SU-DHL-6 (cell line): ENCODE measurements at regions not wholly inside any gene's neighbourhood (a gene's known extent, or its start where the extent isn't known, plus 50 kb on each side); places are given as distances from the start of the nearest gene placed in this dataset.

Experiments
- H2AFZ ChIP-seq: fragments of 200-600 bp; sonication (generic); 2 replicates; pipeline ENCODE4 v1.6.1; 2014; ENCODE audit warnings: low read depth, mild to moderate bottlenecking, moderate library complexity, mixed read lengths, antibody characterized with exemption, low read length; ENCODE audit not compliant: severe bottlenecking
- H3F3A ChIP-seq: fragments of 200-600 bp; shearing (Covaris generic); 2 replicates; pipeline ENCODE4 v1.6.0; 2016; ENCODE audit warnings: antibody characterized with exemption, mild to moderate bottlenecking; ENCODE audit not compliant: insufficient read depth
- H3K27ac ChIP-seq: fragments of 200-600 bp; sonication (generic); 2 replicates; pipeline ENCODE4 v1.5.1; 2016; ENCODE audit warnings: low read depth, mild to moderate bottlenecking, low read length, moderate library complexity, mixed read lengths
- H3K27me3 ChIP-seq: fragments of 200-600 bp; sonication (generic), shearing (Covaris generic); 2 replicates; pipeline ENCODE4 v1.6.0; 2014; ENCODE audit warnings: mild to moderate bottlenecking, low read length
- H3K36me3 ChIP-seq: fragments of 200-600 bp; sonication (generic); 2 replicates; pipeline ENCODE4 v1.6.1; 2014; ENCODE audit warnings: mild to moderate bottlenecking, low read length, mixed read lengths
- H3K4me2 ChIP-seq: fragments of 300-600, 200-600 bp; shearing (Covaris generic), sonication (generic); 2 replicates; pipeline ENCODE4 v1.6.0; 2014; ENCODE audit warnings: low read length, low read depth, mild to moderate bottlenecking; ENCODE audit not compliant: poor library complexity, severe bottlenecking
- H3K4me3 ChIP-seq: fragments of 200-600 bp; sonication (generic); 2 replicates; pipeline ENCODE4 v1.5.1; 2014; ENCODE audit warnings: antibody characterized with exemption, low read length, mild to moderate bottlenecking, mixed read lengths; ENCODE audit not compliant: insufficient read depth, poor library complexity, severe bottlenecking
- H3K79me2 ChIP-seq: fragments of 200-600 bp; sonication (generic); 2 replicates; pipeline ENCODE4 v1.6.1; 2014; ENCODE audit warnings: mild to moderate bottlenecking, low read length, moderate library complexity; ENCODE audit not compliant: insufficient read depth
- H3K9ac ChIP-seq: fragments of 200-600 bp; sonication (generic); 2 replicates; pipeline ENCODE4 v1.7.0; 2014; ENCODE audit warnings: mild to moderate bottlenecking, low read length
- H3K9me2 ChIP-seq: fragments of 200-600 bp; sonication (generic); replicated peaks from 2 replicates; pipeline ENCODE4 v1.6.1; 2014; ENCODE audit warnings: low read length; ENCODE audit not compliant: insufficient read depth
- H3K9me3 ChIP-seq: fragments of 200-600 bp; sonication (generic); 2 replicates; pipeline ENCODE4 v1.6.1; 2014; ENCODE audit warnings: low read length, mixed read lengths; ENCODE audit not compliant: insufficient read depth
- H4K20me1 ChIP-seq: fragments of 200-600 bp; sonication (generic); 2 replicates; pipeline ENCODE4 v1.6.1; 2014; ENCODE audit warnings: low read depth, mild to moderate bottlenecking, antibody characterized with exemption, low read length, moderate library complexity, mixed read lengths
- CTCF ChIP-seq: fragments of 200-600 bp; sonication (generic); IDR thresholded peaks from one replicate; pipeline ENCODE4 v1.5.1; 2017; ENCODE audit warnings: antibody characterized with exemption, mild to moderate bottlenecking, low read length, moderate library complexity; ENCODE audit not compliant: insufficient read depth, poor library complexity, severe bottlenecking
- EZH2phosphoT487 ChIP-seq: fragments of 200-600 bp; sonication (generic), shearing (Covaris generic); conservative IDR thresholded peaks from 2 replicates; pipeline ENCODE4 v1.6.1; 2018; ENCODE audit warnings: mild to moderate bottlenecking, antibody characterized with exemption, low read length, moderate library complexity, mixed read lengths

- no peak overlapping the region for H3K4me3 ChIP-seq
- H3K9ac ChIP-seq = no peak overlapping the region
- H2AFZ ChIP-seq = no peak overlapping the region
Observed at GRCh38 chr10:28903736-28904135, 226.4 kb downstream of the BAMBI start.

GRCh38 chr10:28905371-28905770 is 228.1 kb downstream of the BAMBI start:
- Histone ChIP-seq H2AFZ (no peak overlapping the region), H3K36me3 (no peaks in the 10 kb centered on the region), H3K4me3 (no peak overlapping the region), H3K9ac (no peak overlapping the region), H4K20me1 (no peaks in the 10 kb centered on the region), H3K9me2 (no peaks in the 10 kb centered on the region), H3K79me2 (no peaks in the 10 kb centered on the region), H3K4me2 (no peak overlapping the region), H3K27me3 (no peaks in the 10 kb centered on the region), H3F3A (no peaks in the 10 kb centered on the region), H3K27ac (no peak overlapping the region), H3K9me3 (no peaks in the 10 kb centered on the region)
- TF ChIP-seq CTCF (no peak), EZH2phosphoT487 (no peak)

More at GRCh38 chr10:28903736-28904135, 226.4 kb downstream of the BAMBI start:
- Histone ChIP-seq H3K4me2 (no peak overlapping the region), H3K27me3 (no peaks in the 10 kb centered on the region), H3K79me2 (no peaks in the 10 kb centered on the region), H3K9me2 (no peaks in the 10 kb centered on the region), H4K20me1 (no peaks in the 10 kb centered on the region), H3K36me3 (no peaks in the 10 kb centered on the region), H3K9me3 (no peaks in the 10 kb centered on the region), H3F3A (no peaks in the 10 kb centered on the region), H3K27ac (no peak overlapping the region)
- TF ChIP-seq CTCF = no peak
- no peak for TF ChIP-seq EZH2phosphoT487

- TF ChIP-seq EZH2phosphoT487 = no peak
- TF ChIP-seq CTCF = no peak
Observed at GRCh38 chr10:28906011-28906411, 228.7 kb downstream of the BAMBI start.

GRCh38 chr10:28906415-28906814 is 229.1 kb downstream of the BAMBI start:
- Histone ChIP-seq H3K36me3 (no peaks in the 10 kb centered on the region), H4K20me1 (no peaks in the 10 kb centered on the region), H3K27ac (no peak overlapping the region), H3K4me2 (no peak overlapping the region), H3K9me2 (no peaks in the 10 kb centered on the region), H3K9me3 (no peaks in the 10 kb centered on the region), H2AFZ (no peak overlapping the region), H3F3A (no peaks in the 10 kb centered on the region), H3K27me3 (no peaks in the 10 kb centered on the region), H3K9ac (no peak overlapping the region), H3K4me3 (no peak overlapping the region), H3K79me2 (no peaks in the 10 kb centered on the region)
- TF ChIP-seq CTCF (no peak), EZH2phosphoT487 (no peak)

More at GRCh38 chr10:28906011-28906411, 228.7 kb downstream of the BAMBI start:
- Histone ChIP-seq H3K36me3 (no peaks in the 10 kb centered on the region), H3K4me3 (no peak overlapping the region), H3K79me2 (no peaks in the 10 kb centered on the region), H3K9me3 (no peaks in the 10 kb centered on the region), H2AFZ (no peak overlapping the region), H3F3A (no peaks in the 10 kb centered on the region), H3K9me2 (no peaks in the 10 kb centered on the region), H3K9ac (no peak overlapping the region), H3K4me2 (no peak overlapping the region), H3K27me3 (no peaks in the 10 kb centered on the region), H3K27ac (no peak overlapping the region), H4K20me1 (no peaks in the 10 kb centered on the region)
